ENCODE measurements at regions not wholly inside any gene's neighbourhood (a gene's known extent, or its start where the extent isn't known, plus 50 kb on each side); places are given as distances from the start of the nearest gene placed in this dataset.

- ChIA-PET CTCF (no interaction called here), POLR2A (no interaction called here)
- intact Hi-C loops (cut with DNase I, micrococcal nuclease), result no loop called here
- H3K4me3 Mint-ChIP-seq, result no peak overlapping the region
- peaks cover 9% of the 10 kb centered on the region for H3K4me1 Mint-ChIP-seq
- no peaks in the 10 kb centered on the region for H3K9me3 Mint-ChIP-seq (ENCODE audit: low read depth)
- H3K27ac Mint-ChIP-seq, result no peak overlapping the region
- ATAC-seq (no peak), DNase-seq (no peak)
- peaks cover 9% of the 10 kb centered on the region for H3K27me3 Mint-ChIP-seq
- H3K36me3 Mint-ChIP-seq (ENCODE audit: low read depth), result no peaks in the 10 kb centered on the region
Observed at GRCh38 chr10:8193546-8193945, 139.1 kb downstream of the GATA3 start.

GRCh38 chr10:8194050-8194449 lies 139.6 kb downstream of the GATA3 start:
- intact Hi-C loops (cut with DNase I, micrococcal nuclease), result no loop called here
- no peak overlapping the region for H3K27ac Mint-ChIP-seq
- POLR2A ChIA-PET, result no interaction called here
- peaks cover 7% of the 10 kb centered on the region for H3K27me3 Mint-ChIP-seq
- ATAC-seq (no peak), DNase-seq (no peak)
- peaks cover 6% of the 10 kb centered on the region for H3K4me1 Mint-ChIP-seq
- CTCF ChIA-PET, result no interaction called here
- H3K36me3 Mint-ChIP-seq (ENCODE audit: low read depth), result no peaks in the 10 kb centered on the region
- H3K4me3 Mint-ChIP-seq, result no peak overlapping the region
- H3K9me3 Mint-ChIP-seq (ENCODE audit: low read depth), result no peaks in the 10 kb centered on the region

- intact Hi-C loops (cut with DNase I, micrococcal nuclease), result no loop called here
- no peaks in the 10 kb centered on the region for H3K36me3 Mint-ChIP-seq (ENCODE audit: low read depth)
- DNase-seq (no peak), ATAC-seq (no peak)
- ChIA-PET POLR2A (no interaction called here), CTCF (no interaction called here)
- H3K27me3 Mint-ChIP-seq, result no peaks in the 10 kb centered on the region
- H3K9me3 Mint-ChIP-seq (ENCODE audit: low read depth), result no peaks in the 10 kb centered on the region
- no peak overlapping the region for H3K4me3 Mint-ChIP-seq
- H3K4me1 Mint-ChIP-seq, result no peaks in the 10 kb centered on the region
- no peak overlapping the region for H3K27ac Mint-ChIP-seq
Observed at GRCh38 chr10:8206882-8207281, 152.4 kb downstream of the GATA3 start.

- no peaks in the 10 kb centered on the region for H3K27me3 Mint-ChIP-seq
- H3K4me1 Mint-ChIP-seq, result peaks cover 6% of the 10 kb centered on the region
- H3K9me3 Mint-ChIP-seq (ENCODE audit: low read depth), result no peaks in the 10 kb centered on the region
- no peaks in the 10 kb centered on the region for H3K36me3 Mint-ChIP-seq (ENCODE audit: low read depth)
- DNase-seq, result no peak
- ChIA-PET POLR2A (no interaction called here), CTCF (interaction anchor here (0.5 to 1.0 kb wide), 2 partner anchors 11 to 108 kb away, joined by 3 read pairs; no protein-coding TSS in a partner anchor)
- no peak overlapping the region for H3K4me3 Mint-ChIP-seq
- ATAC-seq, result no peak
- no peak overlapping the region for H3K27ac Mint-ChIP-seq
- intact Hi-C loops (cut with DNase I, micrococcal nuclease), result no loop called here
Observed at GRCh38 chr10:8211631-8212030, 157.1 kb downstream of the GATA3 start.

GRCh38 chr10:8213735-8214134 lies 159.2 kb downstream of the GATA3 start:
- ChIA-PET POLR2A (no interaction called here), CTCF (no interaction called here)
- no peaks in the 10 kb centered on the region for H3K27me3 Mint-ChIP-seq
- DNase-seq, result no peak
- H3K4me1 Mint-ChIP-seq, result peaks cover 8% of the 10 kb centered on the region
- no peak overlapping the region for H3K4me3 Mint-ChIP-seq
- intact Hi-C loops (cut with DNase I, micrococcal nuclease), result no loop called here
- no peak for ATAC-seq
- H3K9me3 Mint-ChIP-seq (ENCODE audit: low read depth), result no peaks in the 10 kb centered on the region
- H3K36me3 Mint-ChIP-seq (ENCODE audit: low read depth), result no peaks in the 10 kb centered on the region
- H3K27ac Mint-ChIP-seq, result no peak overlapping the region

GRCh38 chr10:8214587-8214986 lies 160.1 kb downstream of the GATA3 start:
- intact Hi-C loops (cut with DNase I, micrococcal nuclease), result no loop called here
- no peak for DNase-seq
- Mint-ChIP-seq H3K4me1 (peaks cover 8% of the 10 kb centered on the region), H3K36me3 (ENCODE audit: low read depth) (no peaks in the 10 kb centered on the region), H3K27me3 (no peaks in the 10 kb centered on the region), H3K9me3 (ENCODE audit: low read depth) (no peaks in the 10 kb centered on the region), H3K4me3 (no peak overlapping the region), H3K27ac (no peak overlapping the region)
- no peak for ATAC-seq
- ChIA-PET CTCF (no interaction called here), POLR2A (no interaction called here)

GRCh38 chr10:8216893-8217292 lies 162.4 kb downstream of the GATA3 start:
- ChIA-PET POLR2A (no interaction called here), CTCF (no interaction called here)

GRCh38 chr10:8221451-8221850 lies 167.0 kb downstream of the GATA3 start:
- no peaks in the 10 kb centered on the region for H3K36me3 Mint-ChIP-seq (ENCODE audit: low read depth)
- H3K4me3 Mint-ChIP-seq, result no peak overlapping the region
- H3K27ac Mint-ChIP-seq, result no peak overlapping the region
- intact Hi-C loops (cut with DNase I, micrococcal nuclease), result no loop called here
- POLR2A ChIA-PET, result no interaction called here
- no peaks in the 10 kb centered on the region for H3K9me3 Mint-ChIP-seq (ENCODE audit: low read depth)
- DNase-seq, result no peak
- no peaks in the 10 kb centered on the region for H3K27me3 Mint-ChIP-seq
- CTCF ChIA-PET, result no interaction called here
- H3K4me1 Mint-ChIP-seq, result peaks cover 10% of the 10 kb centered on the region
- no peak for ATAC-seq

More at GRCh38 chr10:8216893-8217292, 162.4 kb downstream of the GATA3 start:
- DNase-seq (no peak), ATAC-seq (no peak)
- Mint-ChIP-seq H3K27me3 (no peaks in the 10 kb centered on the region), H3K4me3 (no peak overlapping the region), H3K36me3 (ENCODE audit: low read depth) (no peaks in the 10 kb centered on the region), H3K4me1 (peaks cover 8% of the 10 kb centered on the region), H3K27ac (no peak overlapping the region), H3K9me3 (ENCODE audit: low read depth) (no peaks in the 10 kb centered on the region)
- intact Hi-C loops (cut with DNase I, micrococcal nuclease), result no loop called here

- Mint-ChIP-seq H3K27me3 (no peaks in the 10 kb centered on the region), H3K4me3 (no peak overlapping the region), H3K27ac (no peak overlapping the region), H3K4me1 (peaks cover 16% of the 10 kb centered on the region), H3K36me3 (ENCODE audit: low read depth) (no peaks in the 10 kb centered on the region), H3K9me3 (ENCODE audit: low read depth) (no peaks in the 10 kb centered on the region)
- DNase-seq, result no peak
- ChIA-PET CTCF (no interaction called here), POLR2A (no interaction called here)
- intact Hi-C loops (cut with DNase I, micrococcal nuclease), result no loop called here
- ATAC-seq, result no peak
Observed at GRCh38 chr10:8224591-8224990, 170.1 kb downstream of the GATA3 start.

GRCh38 chr10:8225187-8225586 lies 170.7 kb downstream of the GATA3 start:
- Mint-ChIP-seq H3K27ac (no peak overlapping the region), H3K4me3 (no peak overlapping the region), H3K9me3 (ENCODE audit: low read depth) (no peaks in the 10 kb centered on the region), H3K4me1 (peaks cover 17% of the 10 kb centered on the region), H3K36me3 (ENCODE audit: low read depth) (no peaks in the 10 kb centered on the region), H3K27me3 (no peaks in the 10 kb centered on the region)
- CTCF ChIA-PET, result interaction anchor here (0.6 to 1.0 kb wide), 2 partner anchors 11 to 142 kb away, joined by 3 read pairs; no protein-coding TSS in a partner anchor
- intact Hi-C loops (cut with DNase I, micrococcal nuclease), result no loop called here
- POLR2A ChIA-PET, result no interaction called here
- peak; percentile 30 for ATAC-seq
- no peak for DNase-seq

GRCh38 chr10:8227246-8227645 lies 172.8 kb downstream of the GATA3 start:
- Mint-ChIP-seq H3K4me3 (no peak overlapping the region), H3K9me3 (ENCODE audit: low read depth) (no peaks in the 10 kb centered on the region), H3K27ac (no peak overlapping the region), H3K27me3 (no peaks in the 10 kb centered on the region), H3K4me1 (peaks cover 23% of the 10 kb centered on the region), H3K36me3 (ENCODE audit: low read depth) (no peaks in the 10 kb centered on the region)
- no peak for ATAC-seq
- CTCF ChIA-PET, result no interaction called here
- intact Hi-C loops (cut with DNase I, micrococcal nuclease), result no loop called here
- DNase-seq, result no peak
- POLR2A ChIA-PET, result no interaction called here

GRCh38 chr10:8229153-8229552 lies 174.7 kb downstream of the GATA3 start:
- CTCF ChIA-PET, result interaction anchor here (1.2 kb wide), 1 partner anchor 19 kb away, joined by 3 read pairs; no protein-coding TSS in a partner anchor
- peaks cover 23% of the 10 kb centered on the region for H3K4me1 Mint-ChIP-seq
- H3K27ac Mint-ChIP-seq, result peak overlapping the region; percentile 64

GRCh38 chr10:8230902-8231301 lies 176.4 kb downstream of the GATA3 start:
- Mint-ChIP-seq H3K4me1 (peaks cover 15% of the 10 kb centered on the region), H3K36me3 (ENCODE audit: low read depth) (no peaks in the 10 kb centered on the region), H3K27me3 (no peaks in the 10 kb centered on the region), H3K4me3 (no peak overlapping the region), H3K9me3 (ENCODE audit: low read depth) (no peaks in the 10 kb centered on the region), H3K27ac (no peak overlapping the region)
- intact Hi-C loops (cut with DNase I, micrococcal nuclease), result no loop called here
- ChIA-PET CTCF (no interaction called here), POLR2A (no interaction called here)
- DNase-seq (no peak), ATAC-seq (no peak)

More at GRCh38 chr10:8229153-8229552, 174.7 kb downstream of the GATA3 start:
- H3K9me3 Mint-ChIP-seq (ENCODE audit: low read depth), result no peaks in the 10 kb centered on the region
- H3K4me3 Mint-ChIP-seq, result peak overlapping the region; percentile 22
- peak; percentile 23 for DNase-seq
- ATAC-seq, result peak; percentile 90
- no peaks in the 10 kb centered on the region for H3K36me3 Mint-ChIP-seq (ENCODE audit: low read depth)
- POLR2A ChIA-PET, result interaction anchor here (0.6 kb wide), 1 partner anchor 1827 kb away, joined by 4 read pairs; no protein-coding TSS in a partner anchor
- no peaks in the 10 kb centered on the region for H3K27me3 Mint-ChIP-seq
- intact Hi-C loops (cut with DNase I, micrococcal nuclease), result no loop called here
